Astrocyte (in vitro differentiated cells and primary cell): ENCODE measurements at regions not wholly inside any gene's neighbourhood (a gene's known extent, or its start where the extent isn't known, plus 50 kb on each side); places are given as distances from the start of the nearest gene placed in this dataset.

Source experiments
- DNase-seq: peaks from one replicate; pipeline ENCODE4 v3.0.0-alpha.2; 2010; ENCODE audit warnings: low read depth
- FAIRE-seq: peaks from 2 replicates; lab custom pipeline; 2011; peaks lifted over from hg19 to GRCh38; lab: Jason Lieb, UNC
- H2AFZ ChIP-seq: 2 replicates; pipeline ENCODE4 v1.6.0; 2012; ENCODE audit warnings: low read depth, low read length, inconsistent platforms
- H3K27ac ChIP-seq: 2 replicates; pipeline ENCODE4 v1.5.1; 2011; ENCODE audit warnings: low read depth, low read length, inconsistent platforms
- H3K27me3 ChIP-seq: 2 replicates; pipeline ENCODE4 v1.6.0; 2011; ENCODE audit warnings: low read length, inconsistent platforms; ENCODE audit not compliant: insufficient read depth
- H3K36me3 ChIP-seq: 2 replicates; pipeline ENCODE4 v1.5.1; 2011; ENCODE audit warnings: low read length, inconsistent platforms; ENCODE audit not compliant: insufficient read depth
- H3K4me1 ChIP-seq: 2 replicates; pipeline ENCODE4 v1.5.1; 2011; ENCODE audit warnings: low read length, inconsistent platforms; ENCODE audit not compliant: insufficient read depth
- H3K4me2 ChIP-seq: 2 replicates; pipeline ENCODE4 v1.6.0; 2012; ENCODE audit warnings: low read length, inconsistent platforms
- H3K4me3 ChIP-seq: 2 replicates; pipeline ENCODE4 v1.5.1; 2011; ENCODE audit warnings: low read depth, mild to moderate bottlenecking, low read length, inconsistent platforms; ENCODE audit not compliant: insufficient read depth
- H3K79me2 ChIP-seq: 2 replicates; pipeline ENCODE4 v1.6.0; 2012; ENCODE audit warnings: mild to moderate bottlenecking, low read length, inconsistent platforms; ENCODE audit not compliant: insufficient read depth
- H3K9ac ChIP-seq: 2 replicates; pipeline ENCODE4 v1.6.0; 2012; ENCODE audit warnings: mild to moderate bottlenecking, low read length, inconsistent platforms
- H3K9me3 ChIP-seq: 2 replicates; pipeline ENCODE4 v1.5.1; 2012; ENCODE audit warnings: low read depth, mild to moderate bottlenecking, low read length, inconsistent platforms; ENCODE audit not compliant: insufficient read depth
- H4K20me1 ChIP-seq: 2 replicates; pipeline ENCODE4 v1.6.0; 2012; ENCODE audit warnings: low read length, inconsistent platforms; ENCODE audit not compliant: insufficient read depth
- H3K27ac Mint-ChIP-seq: one replicate; pipeline ENCODE4 v1.8.0; 2021; ENCODE audit warnings: mild to moderate bottlenecking, mixed read lengths; ENCODE audit not compliant: unreplicated experiment
- H3K27me3 Mint-ChIP-seq: one replicate; pipeline ENCODE4 v1.8.0; 2021; ENCODE audit warnings: low read depth, mixed read lengths; ENCODE audit not compliant: unreplicated experiment
- H3K36me3 Mint-ChIP-seq: one replicate; pipeline ENCODE4 v1.8.0; 2021; ENCODE audit warnings: low read depth, mixed read lengths; ENCODE audit not compliant: unreplicated experiment
- H3K4me1 Mint-ChIP-seq: one replicate; pipeline ENCODE4 v1.8.0; 2021; ENCODE audit warnings: low read depth, mixed read lengths; ENCODE audit not compliant: unreplicated experiment
- H3K4me3 Mint-ChIP-seq: one replicate; pipeline ENCODE4 v1.8.0; 2021; ENCODE audit warnings: mild to moderate bottlenecking, moderate library complexity, mixed read lengths; ENCODE audit not compliant: unreplicated experiment
- H3K9me3 Mint-ChIP-seq: one replicate; pipeline ENCODE4 v1.8.0; 2021; ENCODE audit warnings: mild to moderate bottlenecking, mixed read lengths; ENCODE audit not compliant: unreplicated experiment
- CTCF ChIP-seq: IDR thresholded peaks from 2 replicates; pipeline ENCODE4 v1.5.1; 2011; ENCODE audit warnings: low read depth, mild to moderate bottlenecking, inconsistent platforms, low read length, moderate library complexity; ENCODE audit not compliant: insufficient read depth
- EZH2 ChIP-seq: IDR thresholded peaks from 2 replicates; pipeline ENCODE4 v1.6.1; 2012; ENCODE audit warnings: mild to moderate bottlenecking, low read length, inconsistent platforms; ENCODE audit not compliant: insufficient read depth

GRCh38 chr3:180378496-180378895 is 223.5 kb upstream of the TTC14 start:
- Histone ChIP-seq H3K4me1 (no peaks in the 10 kb centered on the region), H3K4me2 (no peak overlapping the region), H3K27me3 (no peaks in the 10 kb centered on the region), H4K20me1 (no peaks in the 10 kb centered on the region), H3K4me3 (no peak overlapping the region), H3K9ac (no peak overlapping the region), H3K9me3 (no peaks in the 10 kb centered on the region), H3K79me2 (no peaks in the 10 kb centered on the region), H3K36me3 (no peaks in the 10 kb centered on the region), H2AFZ (no peak overlapping the region), H3K27ac (no peak overlapping the region)
- TF ChIP-seq CTCF, result no peak
- TF ChIP-seq EZH2, result no peak
- H3K36me3 Mint-ChIP-seq, result no peaks in the 10 kb centered on the region
- DNase-seq (no peak), FAIRE-seq (no peak)
- H3K27ac Mint-ChIP-seq, result no peak overlapping the region
- no peaks in the 10 kb centered on the region for H3K9me3 Mint-ChIP-seq
- no peak overlapping the region for H3K4me3 Mint-ChIP-seq
- no peaks in the 10 kb centered on the region for H3K27me3 Mint-ChIP-seq
- H3K4me1 Mint-ChIP-seq, result no peaks in the 10 kb centered on the region

GRCh38 chr3:180382638-180383180 is 219.3 kb upstream of the TTC14 start:
- DNase-seq (no peak), FAIRE-seq (no peak)
- Histone ChIP-seq H3K27ac (no peak overlapping the region), H3K36me3 (no peaks in the 10 kb centered on the region), H2AFZ (no peak overlapping the region), H3K27me3 (no peaks in the 10 kb centered on the region), H3K4me2 (no peak overlapping the region), H3K4me3 (no peak overlapping the region), H3K9me3 (no peaks in the 10 kb centered on the region), H4K20me1 (no peaks in the 10 kb centered on the region), H3K9ac (no peak overlapping the region), H3K79me2 (no peaks in the 10 kb centered on the region), H3K4me1 (no peaks in the 10 kb centered on the region)
- Mint-ChIP-seq H3K27ac (no peak overlapping the region), H3K36me3 (no peaks in the 10 kb centered on the region), H3K27me3 (no peaks in the 10 kb centered on the region), H3K4me3 (no peak overlapping the region), H3K4me1 (no peaks in the 10 kb centered on the region), H3K9me3 (no peaks in the 10 kb centered on the region)
- TF ChIP-seq CTCF (no peak), EZH2 (no peak)

GRCh38 chr3:180383332-180384020 is 218.5 kb upstream of the TTC14 start:
- no peaks in the 10 kb centered on the region for H3K36me3 ChIP-seq
- no peaks in the 10 kb centered on the region for H4K20me1 ChIP-seq
- TF ChIP-seq CTCF, result no peak
- TF ChIP-seq EZH2, result no peak
- no peak overlapping the region for H3K4me2 ChIP-seq
- H3K27ac ChIP-seq, result no peak overlapping the region
- FAIRE-seq (no peak), DNase-seq (no peak)
- H2AFZ ChIP-seq, result no peak overlapping the region
- H3K9ac ChIP-seq, result no peak overlapping the region
- no peaks in the 10 kb centered on the region for H3K79me2 ChIP-seq
- no peak overlapping the region for H3K4me3 ChIP-seq
- Mint-ChIP-seq H3K4me1 (no peaks in the 10 kb centered on the region), H3K9me3 (no peaks in the 10 kb centered on the region), H3K4me3 (no peak overlapping the region), H3K27me3 (no peaks in the 10 kb centered on the region), H3K27ac (no peak overlapping the region), H3K36me3 (no peaks in the 10 kb centered on the region)
- no peaks in the 10 kb centered on the region for H3K9me3 ChIP-seq
- no peaks in the 10 kb centered on the region for H3K27me3 ChIP-seq
- no peaks in the 10 kb centered on the region for H3K4me1 ChIP-seq
